GM21360 (cell line): ENCODE measurements at regions not wholly inside any gene's neighbourhood (a gene's known extent, or its start where the extent isn't known, plus 50 kb on each side); places are given as distances from the start of the nearest gene placed in this dataset.
"Not testable (repeated sequence)": the region's sequence is repeated elsewhere in the genome, so short reads cannot be mapped to it uniquely, and the experiment has no call there.

Experiments
- ATAC-seq: cut with Tn5 transposase; IDR thresholded peaks from one replicate; pipeline ENCODE4 v1.9.1; 2021; ENCODE audit warnings: mild to moderate bottlenecking, moderate library complexity; ENCODE audit not compliant: unreplicated experiment

DNA sequence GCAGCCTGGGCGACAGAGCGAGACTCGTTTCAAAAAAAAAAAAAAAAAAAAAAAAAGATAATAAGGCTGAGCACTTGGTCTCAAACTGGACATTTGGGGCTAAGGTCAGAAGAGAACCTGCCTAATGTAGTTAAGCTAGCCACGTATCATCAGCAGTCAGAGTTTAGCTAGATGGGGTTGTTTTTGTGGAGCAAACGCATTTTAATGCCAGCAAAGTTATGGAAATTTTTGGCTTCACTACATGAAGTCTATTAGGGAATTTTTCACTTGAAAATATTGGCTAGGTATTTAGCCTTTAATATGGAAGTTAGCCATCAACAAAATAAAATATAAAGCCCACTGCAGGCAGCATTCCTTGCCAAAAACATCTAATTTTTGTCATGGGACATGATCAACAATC is 902.9 kb upstream of the CDH18 start:
- ATAC-seq = not testable (repeated sequence)

DNA sequence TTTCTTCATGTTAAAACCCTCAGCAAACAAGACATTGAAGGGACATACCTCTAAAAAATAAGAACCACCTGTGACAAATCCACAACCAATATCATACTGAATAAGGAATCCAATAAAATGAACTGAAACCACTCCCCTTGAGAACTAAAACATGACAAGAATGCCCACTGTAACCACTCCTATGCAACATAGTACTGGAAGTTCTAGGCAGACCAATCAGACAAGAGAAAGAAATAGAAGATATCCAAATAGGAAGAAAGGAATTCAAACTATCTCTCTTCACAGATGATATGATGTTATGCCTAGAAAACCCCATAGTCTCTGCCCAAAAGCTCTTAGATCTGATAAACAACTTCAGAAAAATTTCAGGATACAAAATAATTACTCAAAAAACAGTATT is 887.7 kb upstream of the CDH18 start:
- not testable (repeated sequence) for ATAC-seq

DNA sequence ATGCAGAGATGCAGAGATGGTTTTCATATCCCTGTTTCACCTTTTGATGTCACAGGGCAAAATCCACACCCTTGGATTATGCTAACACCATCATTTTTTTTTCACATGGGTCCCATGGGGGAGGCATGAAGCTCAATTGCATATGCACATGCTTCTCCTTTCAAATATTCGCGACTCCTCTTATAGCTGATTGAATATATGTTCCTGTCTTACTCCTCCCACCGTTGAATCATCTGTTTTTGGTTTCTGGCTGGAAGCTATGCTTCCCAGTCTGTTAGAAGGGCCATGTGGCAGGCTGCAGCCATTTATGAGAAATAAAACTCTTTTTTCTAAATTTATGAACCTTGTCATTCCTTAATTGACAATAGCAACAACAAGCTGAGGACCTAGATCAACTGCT is 877.9 kb upstream of the CDH18 start:
- ATAC-seq = not testable (repeated sequence)

GRCh38 chr5:20833081-20833627 is 845.2 kb upstream of the CDH18 start:
- no peak for ATAC-seq

- ATAC-seq = no peak
These were observed 844.4 kb upstream of the CDH18 start for GRCh38 chr5:20832204-20833080.

DNA sequence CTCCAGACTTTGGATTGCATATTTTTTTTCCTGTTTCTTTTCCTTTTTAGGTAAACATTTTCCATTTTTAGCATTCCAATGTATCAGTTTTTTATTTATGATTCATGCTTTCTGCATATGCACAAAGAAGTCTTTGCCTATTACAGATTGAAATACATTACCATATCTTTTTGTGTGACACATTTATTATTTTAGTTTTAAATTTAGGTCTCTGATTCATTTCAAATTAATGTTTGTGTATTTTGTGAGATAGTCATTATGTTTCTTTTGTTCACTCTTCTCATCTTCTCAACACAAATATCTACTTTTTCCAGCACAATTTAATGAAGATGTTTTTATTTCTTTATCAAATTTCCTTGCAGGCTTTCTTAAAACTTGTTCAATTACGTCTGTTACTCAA is 838.0 kb upstream of the CDH18 start:
- ATAC-seq = not testable (repeated sequence)

GRCh38 chr5:20797216-20797615 is 809.2 kb upstream of the CDH18 start:
- ATAC-seq = not testable (repeated sequence)

- ATAC-seq = not testable (repeated sequence)
These were observed 796.8 kb upstream of the CDH18 start for GRCh38 chr5:20784755-20785154.

DNA sequence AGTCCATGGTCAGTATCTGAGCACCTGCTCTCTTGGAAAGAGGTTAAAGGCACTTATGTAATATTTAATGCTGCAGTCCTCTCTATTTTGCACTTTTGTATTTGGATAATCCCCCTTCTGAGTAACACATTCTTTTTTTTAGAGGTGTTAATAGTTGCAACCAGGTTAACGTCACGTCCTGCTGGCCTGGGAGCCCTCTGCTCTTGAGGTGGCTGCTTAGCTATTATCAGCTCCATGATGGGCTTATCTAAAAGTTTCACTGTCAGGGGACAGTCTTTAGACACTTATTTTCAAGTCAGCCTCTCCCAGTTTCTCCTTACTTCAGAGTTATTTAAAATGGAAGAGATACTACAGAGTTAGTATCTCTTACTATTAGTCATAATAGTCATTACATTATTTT is 795.5 kb upstream of the CDH18 start:
- ATAC-seq = not testable (repeated sequence)

- not testable (repeated sequence) for ATAC-seq
These were observed 783.3 kb upstream of the CDH18 start for GRCh38 chr5:20771338-20771737.

DNA sequence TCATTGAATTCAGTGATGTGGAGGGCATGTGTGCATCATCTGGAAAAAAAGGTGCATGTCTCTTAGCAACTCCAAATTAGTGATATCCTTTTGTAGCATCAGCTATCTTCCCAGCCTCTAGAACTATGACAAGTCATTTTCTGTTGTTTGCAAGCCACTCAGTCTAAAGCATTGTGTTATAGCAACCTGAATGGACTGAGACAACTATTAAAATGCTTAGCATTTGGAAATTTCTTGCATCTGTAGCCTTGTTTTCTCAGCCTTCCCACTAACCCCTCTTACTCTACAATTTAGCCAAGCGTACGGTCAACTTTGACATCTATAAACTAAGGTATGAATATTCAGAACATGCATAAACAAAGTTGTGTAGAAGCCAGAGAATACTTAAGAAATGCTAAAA is 777.1 kb upstream of the CDH18 start:
- ATAC-seq = not testable (repeated sequence)

DNA sequence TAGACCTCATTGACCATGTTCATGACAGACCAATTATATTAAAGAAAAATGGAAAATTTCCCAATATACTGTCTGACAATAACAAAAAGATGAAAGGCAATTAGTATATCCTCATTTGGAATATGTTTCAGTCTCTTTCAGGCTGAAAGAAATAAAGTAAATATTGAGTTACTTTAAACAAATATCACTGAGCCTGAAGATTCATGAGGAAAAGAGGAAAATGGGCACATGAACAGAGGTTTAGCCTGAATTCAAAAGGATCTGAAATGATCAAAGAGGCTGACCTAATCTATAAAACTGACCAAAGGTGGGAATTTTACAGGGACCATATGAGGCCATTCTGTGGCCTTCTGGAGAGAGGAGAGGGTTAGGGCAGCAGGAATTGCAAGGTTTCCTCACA is 771.5 kb upstream of the CDH18 start:
- ATAC-seq = not testable (repeated sequence)

GRCh38 chr5:20752179-20752578 is 764.2 kb upstream of the CDH18 start:
- ATAC-seq = not testable (repeated sequence)

- peak; percentile 60 for ATAC-seq
These were observed 747.7 kb upstream of the CDH18 start for GRCh38 chr5:20735715-20736114.

DNA sequence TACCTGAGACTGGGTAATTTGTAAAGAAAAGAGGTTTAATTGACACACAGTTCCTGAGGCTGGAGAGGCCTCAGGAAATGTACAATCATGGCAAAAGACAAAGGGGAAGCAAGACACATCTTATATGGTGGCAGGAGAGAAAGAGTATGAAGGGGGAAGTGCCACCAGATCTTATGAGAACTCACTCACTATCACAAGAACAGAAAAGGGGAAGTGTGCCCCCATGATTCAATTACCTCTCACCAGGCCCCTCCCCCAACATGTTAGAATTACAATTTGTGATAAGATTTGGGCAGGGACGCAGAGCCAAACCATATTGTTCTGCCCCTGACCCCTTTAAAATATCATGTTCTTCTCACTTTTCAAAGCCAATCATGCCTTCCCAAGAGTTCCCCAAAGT is 744.2 kb upstream of the CDH18 start:
- not testable (repeated sequence) for ATAC-seq

DNA sequence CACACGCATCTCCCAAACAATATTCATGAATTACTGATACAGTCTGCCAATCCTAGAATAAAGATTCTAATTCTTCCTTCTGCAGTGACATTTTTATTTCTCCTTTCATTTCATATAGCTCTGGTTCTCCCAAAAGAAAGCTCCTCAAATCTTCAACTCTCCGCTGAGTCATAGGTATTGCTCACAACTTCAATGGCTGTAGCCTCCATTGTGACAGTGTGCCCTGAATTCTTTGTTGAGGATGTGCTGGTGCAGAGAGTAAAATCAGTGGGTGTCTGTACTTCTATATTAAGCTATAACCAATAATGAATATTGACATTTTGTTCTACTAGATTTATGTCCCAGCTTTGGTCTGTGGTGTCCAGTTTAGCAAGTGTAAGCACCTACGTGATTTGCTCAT is 733.3 kb upstream of the CDH18 start:
- not testable (repeated sequence) for ATAC-seq

DNA sequence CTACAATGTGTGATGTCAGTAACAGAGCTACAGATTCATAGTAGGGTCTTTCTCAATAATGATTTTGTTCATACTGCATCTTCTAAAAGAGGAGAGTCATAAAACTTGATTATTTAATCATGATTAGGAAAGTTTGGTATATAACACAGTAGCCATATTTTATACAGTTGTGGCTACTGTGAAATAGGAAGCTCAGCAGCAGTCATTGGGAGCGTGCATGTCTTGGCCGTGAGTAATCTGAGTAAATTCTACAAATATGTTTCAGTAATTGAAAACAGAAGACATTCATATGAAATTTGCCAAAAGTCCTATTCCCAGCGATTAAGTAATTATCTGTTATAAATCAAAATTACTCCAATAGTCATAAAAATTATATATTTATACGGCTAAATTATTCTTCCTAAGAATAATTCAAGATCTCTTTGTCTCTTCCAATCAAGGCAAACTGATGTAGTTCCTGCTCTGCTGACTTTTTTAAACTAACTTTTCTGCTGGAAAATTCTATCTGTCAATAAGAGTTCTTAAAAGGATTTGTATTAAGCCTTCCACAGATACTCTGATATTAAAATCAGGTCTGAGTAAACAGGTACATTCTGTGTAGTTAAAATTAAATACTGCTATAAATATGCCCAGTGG is 723.6 kb upstream of the CDH18 start:
- not testable (repeated sequence) for ATAC-seq

- not testable (repeated sequence) for ATAC-seq
These were observed 719.6 kb upstream of the CDH18 start for GRCh38 chr5:20707634-20708033.

DNA sequence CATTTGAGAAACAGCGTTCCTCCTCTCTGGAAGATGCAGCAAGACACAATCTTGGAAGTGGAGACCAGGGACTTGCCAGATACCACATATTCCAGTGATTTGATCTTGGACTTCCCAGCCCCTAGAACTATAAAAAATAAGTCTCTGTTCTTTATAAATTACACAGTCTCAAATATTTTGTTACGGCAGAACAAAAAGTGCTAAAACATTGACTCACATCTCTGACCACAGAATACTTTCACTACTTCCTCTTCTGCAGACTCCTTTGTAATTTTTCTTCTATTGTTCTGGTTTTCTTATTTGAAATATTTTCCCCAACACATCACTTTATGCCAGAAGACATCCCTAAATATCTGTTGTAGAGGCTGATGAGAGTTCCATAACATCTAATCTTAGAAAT is 706.1 kb upstream of the CDH18 start:
- no peak for ATAC-seq

- ATAC-seq = no peak
These were observed 704.9 kb upstream of the CDH18 start for GRCh38 chr5:20692913-20693312.

DNA sequence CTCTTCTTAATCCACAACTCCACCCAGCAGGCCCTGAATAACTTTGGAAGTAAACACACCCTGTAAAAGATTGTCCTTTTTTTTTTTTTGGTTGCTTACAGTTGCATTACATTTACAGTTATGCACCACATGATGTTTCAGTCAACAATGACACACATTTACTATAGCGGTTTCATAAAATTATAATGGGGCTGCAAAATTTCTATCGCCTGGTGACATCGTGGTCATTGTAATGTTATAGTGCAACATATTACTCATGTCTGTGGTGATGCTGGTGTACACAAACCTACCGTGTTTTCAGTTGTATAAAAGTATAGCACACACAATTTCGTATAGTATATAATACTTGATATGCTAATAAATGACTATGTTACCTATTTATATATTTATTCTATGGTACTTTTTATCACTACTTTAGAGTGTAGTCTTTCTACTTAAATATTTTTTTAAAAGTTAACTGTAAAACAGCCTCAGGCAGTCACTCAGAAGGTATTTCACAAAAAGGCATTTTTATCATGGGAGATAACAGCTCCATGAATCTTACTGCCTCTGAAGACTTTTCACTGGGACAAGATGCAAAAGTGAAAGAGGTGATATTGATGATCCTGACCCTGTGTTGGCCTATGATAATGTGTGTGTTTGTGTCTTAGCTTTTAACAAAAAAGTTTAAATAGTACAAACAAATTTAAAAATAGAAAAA is 695.4 kb upstream of the CDH18 start:
- ATAC-seq = no peak
